NCI-H1436 treated with DMSO at 0.1 percent for 48 hours (cell line): ENCODE measurements at regions not wholly inside any gene's neighbourhood (a gene's known extent, or its start where the extent isn't known, plus 50 kb on each side); places are given as distances from the start of the nearest gene placed in this dataset.

ENCODE experiments used
- DNase-seq: peaks from one replicate; lab custom pipeline; 2025; lab: John Stamatoyannopoulos, UW

DNA sequence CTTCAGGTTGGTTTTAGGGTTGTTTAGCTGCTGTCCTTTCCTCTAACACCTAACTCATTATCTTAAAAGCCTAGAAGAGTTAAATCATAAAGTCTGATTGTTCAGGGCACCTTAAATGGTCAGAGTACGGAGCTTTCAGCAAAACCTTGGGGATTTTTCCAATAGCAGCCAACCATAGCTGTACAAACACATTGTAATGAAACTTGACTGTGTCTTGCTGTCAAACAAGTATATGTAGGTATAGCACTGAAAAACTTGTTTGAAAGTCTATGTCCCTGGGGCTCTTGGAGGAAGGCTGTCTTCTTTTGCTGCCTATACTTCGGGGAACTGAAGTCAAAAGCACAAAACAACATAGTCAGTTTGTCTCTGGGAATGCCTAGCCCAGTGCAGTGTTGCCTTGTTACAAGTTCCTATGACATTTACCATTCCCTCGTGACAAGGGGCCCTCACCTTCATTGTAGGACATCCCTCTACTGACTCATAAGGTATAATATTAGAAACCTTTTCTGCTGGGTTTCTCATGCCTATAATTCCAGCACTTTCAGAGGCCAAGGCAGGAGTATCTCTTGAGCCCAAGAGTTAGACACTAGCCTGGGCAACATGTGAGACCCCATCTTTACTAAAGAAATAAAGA lies 474.5 kb upstream of the NBEA start:
- no peak for DNase-seq

GRCh38 chr13:34469196-34469986 lies 472.7 kb upstream of the NBEA start:
- DNase-seq, result no peak

- DNase-seq, result no peak
Measured at GRCh38 chr13:34474187-34474868, 467.7 kb upstream of the NBEA start.

DNA sequence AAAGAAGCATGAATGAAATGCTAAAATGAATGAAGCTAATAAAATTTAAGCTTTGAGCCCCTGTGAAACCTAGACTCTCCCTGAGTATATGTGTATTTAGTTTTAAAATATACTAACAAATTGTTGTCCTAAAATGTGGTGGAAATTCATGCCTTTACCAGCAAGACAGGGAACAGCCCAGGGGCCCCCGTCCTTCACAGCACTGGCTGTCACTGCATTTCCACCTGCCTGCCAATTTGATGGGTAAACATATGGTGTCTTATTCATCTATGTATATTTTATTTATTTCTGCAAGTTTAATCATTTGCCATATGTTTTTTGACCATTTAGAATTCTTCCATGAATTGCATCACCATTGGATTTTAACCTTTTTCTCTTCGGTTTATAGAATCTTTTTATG lies 463.7 kb upstream of the NBEA start:
- DNase-seq, result no peak

DNA sequence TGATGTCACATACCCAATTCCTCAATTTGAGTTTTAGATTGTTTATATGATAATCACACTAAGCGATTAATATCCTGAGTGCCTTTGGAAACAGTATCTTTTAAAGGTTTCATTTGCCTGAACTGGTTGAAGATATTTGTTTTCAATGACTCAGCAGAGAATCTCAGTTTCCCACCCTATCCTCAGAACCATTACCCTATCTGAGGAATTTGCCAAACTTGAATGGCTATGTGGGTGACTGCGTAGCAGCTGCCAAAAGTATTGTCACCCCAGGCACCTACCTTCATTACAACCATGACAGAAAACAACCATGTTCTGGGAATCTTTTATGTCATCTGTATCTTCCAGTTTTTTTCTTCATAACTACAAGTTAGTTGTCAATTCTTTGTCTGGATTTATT lies 440.1 kb upstream of the NBEA start:
- no peak for DNase-seq

GRCh38 chr13:34502621-34503020 lies 439.4 kb upstream of the NBEA start:
- DNase-seq, result no peak

DNA sequence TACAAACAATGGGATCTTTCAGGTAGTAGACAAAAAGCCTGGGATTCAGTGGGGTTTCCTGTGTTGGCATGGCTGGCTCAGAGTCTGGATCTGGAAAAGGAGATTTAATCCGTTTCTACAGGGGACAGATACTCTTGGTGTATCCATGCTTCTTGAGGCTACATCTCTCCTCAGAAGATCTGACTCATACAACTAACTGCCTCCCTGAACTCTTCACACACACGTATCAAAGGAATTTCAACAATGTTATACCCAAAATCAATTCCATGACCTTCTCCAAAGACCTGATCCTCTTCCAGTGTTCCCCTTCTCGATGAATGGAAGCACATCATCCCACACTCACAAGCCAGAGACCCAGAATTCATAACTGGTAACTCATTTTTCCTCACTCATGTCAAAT lies 435.3 kb upstream of the NBEA start:
- no peak for DNase-seq

GRCh38 chr13:34507630-34508029 lies 434.4 kb upstream of the NBEA start:
- no peak for DNase-seq

DNA sequence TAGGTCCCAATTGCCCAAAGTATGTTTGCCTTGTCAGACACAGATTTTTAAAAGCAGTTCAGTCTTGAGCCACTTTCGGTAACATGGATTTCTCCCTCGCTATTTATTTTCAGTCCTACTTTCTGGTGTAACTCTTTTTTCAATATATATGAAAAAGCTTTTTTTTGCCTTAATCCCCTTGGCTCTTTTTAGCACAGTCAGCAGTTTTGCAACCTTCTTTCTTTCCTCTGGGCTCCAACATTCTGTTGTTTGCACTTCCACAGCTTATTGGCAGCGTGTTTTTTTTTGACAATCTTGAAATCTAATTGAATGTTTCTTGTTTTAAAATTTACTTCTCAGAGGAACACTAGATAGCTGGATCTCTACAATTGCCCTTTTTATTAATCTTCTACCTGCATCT lies 429.3 kb upstream of the NBEA start:
- no peak for DNase-seq

- no peak for DNase-seq
Measured at GRCh38 chr13:34513526-34513925, 428.5 kb upstream of the NBEA start.

DNA sequence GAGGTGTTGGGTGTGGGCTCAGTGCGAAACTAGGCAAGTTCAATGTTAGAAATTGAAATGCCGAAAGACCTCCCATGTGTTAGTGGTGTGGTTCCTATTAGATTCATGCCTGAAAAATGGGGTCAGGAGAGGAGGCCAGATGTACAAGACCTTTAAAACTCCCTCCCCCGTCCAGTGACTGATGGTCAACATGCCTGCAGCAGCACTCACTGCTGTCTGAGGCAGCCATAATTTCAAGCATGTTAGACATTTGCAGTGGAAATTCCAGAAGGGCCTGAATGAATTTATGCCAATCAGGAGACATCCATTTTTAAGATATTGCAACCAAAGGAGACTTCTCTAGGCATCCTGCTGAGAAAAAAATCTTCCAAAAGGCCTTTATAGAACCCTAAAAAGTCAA lies 426.9 kb upstream of the NBEA start:
- no peak for DNase-seq

GRCh38 chr13:34521171-34521570 lies 420.9 kb upstream of the NBEA start:
- DNase-seq, result no peak

- DNase-seq, result no peak
Measured at GRCh38 chr13:34522808-34523207, 419.3 kb upstream of the NBEA start.

DNA sequence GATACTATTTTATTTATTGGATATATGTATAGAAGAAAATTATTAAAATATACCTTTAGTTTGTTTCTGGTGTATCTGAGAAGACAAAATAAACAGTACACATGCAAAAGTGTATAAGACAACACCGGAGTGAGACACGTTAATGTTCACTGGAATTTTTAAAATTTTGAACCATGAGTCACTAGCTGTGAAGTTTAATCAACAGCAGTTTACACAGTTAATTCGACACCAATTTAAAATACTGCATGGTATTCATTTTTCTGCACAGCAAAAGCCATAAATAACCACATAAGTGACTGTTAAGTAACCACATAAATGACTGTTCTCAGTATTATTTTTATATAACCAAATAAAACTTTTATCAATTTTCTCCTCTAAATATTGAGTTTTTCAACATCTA lies 418.7 kb upstream of the NBEA start:
- DNase-seq, result no peak

- no peak for DNase-seq
Measured at GRCh38 chr13:34533941-34534340, 408.1 kb upstream of the NBEA start.

DNA sequence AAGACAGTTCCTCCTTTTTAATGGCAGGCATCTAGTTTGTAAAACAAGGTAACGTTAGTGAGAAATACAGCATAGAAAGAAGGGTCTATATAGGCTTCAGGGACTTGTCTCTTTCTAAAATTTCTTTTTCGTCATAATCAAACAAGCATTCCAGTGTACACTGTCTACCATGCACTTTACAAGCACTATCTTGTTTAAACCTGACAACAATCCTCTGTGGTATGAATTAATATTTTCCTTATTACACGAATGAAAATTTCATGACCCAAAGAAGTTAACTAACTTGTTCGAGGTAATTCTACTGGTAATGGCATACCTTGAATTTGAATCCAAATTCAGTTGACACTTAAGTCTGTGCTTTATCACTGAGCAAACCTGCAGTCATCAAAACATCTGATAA lies 399.7 kb upstream of the NBEA start:
- no peak for DNase-seq

GRCh38 chr13:34543836-34544235 lies 398.2 kb upstream of the NBEA start:
- no peak for DNase-seq

DNA sequence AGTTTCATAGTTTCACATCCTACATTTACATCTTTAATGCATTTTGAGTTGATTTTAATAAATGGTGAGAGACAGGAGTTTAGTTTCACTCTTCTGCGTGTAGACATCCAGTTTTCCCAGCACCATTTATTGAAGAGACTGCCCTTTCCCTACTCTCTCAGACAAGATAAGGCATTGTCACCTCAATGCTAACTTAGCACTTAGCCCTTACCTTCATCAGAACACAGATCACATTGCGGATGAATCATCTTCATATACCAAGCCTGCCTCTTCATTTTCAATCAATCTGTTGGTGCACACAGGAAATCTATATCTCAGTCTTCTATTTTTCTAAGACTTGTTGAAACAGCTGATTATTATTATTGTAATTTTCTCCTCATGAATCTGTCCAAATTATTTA lies 396.6 kb upstream of the NBEA start:
- DNase-seq, result no peak

- DNase-seq, result no peak
Measured at GRCh38 chr13:34546344-34547250, 395.5 kb upstream of the NBEA start.

- no peak for DNase-seq
Measured at GRCh38 chr13:34547929-34548328, 394.1 kb upstream of the NBEA start.

GRCh38 chr13:34553376-34553775 lies 388.7 kb upstream of the NBEA start:
- DNase-seq, result no peak

DNA sequence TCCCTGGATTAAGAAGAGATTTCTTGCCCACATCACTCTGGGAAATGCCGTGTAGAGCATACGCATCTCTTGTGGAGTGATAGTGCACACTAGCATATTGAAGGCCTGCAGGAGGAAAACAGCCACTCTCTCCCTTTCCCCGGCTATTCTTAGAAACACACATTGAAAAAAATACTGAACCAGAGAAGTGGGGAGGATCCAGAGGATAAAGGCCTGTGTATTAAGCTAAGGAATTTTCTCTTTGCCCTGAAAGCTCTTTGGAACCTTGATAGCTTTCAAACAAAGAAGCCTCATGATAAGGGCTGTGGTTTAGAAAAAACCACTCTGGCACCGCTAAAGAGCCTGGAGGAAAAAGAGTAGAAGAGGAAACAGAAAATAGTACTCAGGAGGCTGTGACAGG lies 386.1 kb upstream of the NBEA start:
- no peak for DNase-seq
